GM12872 (cell line): ENCODE measurements at regions not wholly inside any gene's neighbourhood (a gene's known extent, or its start where the extent isn't known, plus 50 kb on each side); places are given as distances from the start of the nearest gene placed in this dataset.
A peak's percentile ranks its signal among the peaks of the same experiment; 100 is the strongest.

Experiments
- TF ChIP-seq, protein P1 (sequence below): IDR thresholded peaks from 3 replicates; pipeline ENCODE4 v1.5.1; 2011; ENCODE audit warnings: low read depth, mild to moderate bottlenecking, low read length, moderate library complexity; ENCODE audit not compliant: insufficient read depth

DNA sequence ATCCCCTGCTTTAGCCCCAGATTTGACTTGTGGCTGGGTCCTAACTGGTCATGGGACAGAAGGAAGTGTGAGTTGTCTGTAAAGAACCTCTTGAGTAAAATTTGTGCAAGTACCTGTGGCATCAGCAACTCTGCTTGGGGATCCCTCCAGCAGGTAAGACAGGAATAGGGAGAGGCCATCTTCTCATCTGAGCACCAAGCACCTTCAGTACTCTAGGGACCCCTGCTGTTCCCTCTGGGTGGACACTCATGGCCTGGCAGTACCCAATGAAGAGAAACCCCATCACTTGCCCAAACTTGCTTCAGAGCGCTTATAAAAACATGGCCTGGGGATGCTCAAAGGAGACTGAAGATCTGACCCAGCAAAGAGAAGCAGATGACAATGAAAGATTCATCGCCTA lies 297.8 kb downstream of the SP3 start:
- TF ChIP-seq, protein P1, sequence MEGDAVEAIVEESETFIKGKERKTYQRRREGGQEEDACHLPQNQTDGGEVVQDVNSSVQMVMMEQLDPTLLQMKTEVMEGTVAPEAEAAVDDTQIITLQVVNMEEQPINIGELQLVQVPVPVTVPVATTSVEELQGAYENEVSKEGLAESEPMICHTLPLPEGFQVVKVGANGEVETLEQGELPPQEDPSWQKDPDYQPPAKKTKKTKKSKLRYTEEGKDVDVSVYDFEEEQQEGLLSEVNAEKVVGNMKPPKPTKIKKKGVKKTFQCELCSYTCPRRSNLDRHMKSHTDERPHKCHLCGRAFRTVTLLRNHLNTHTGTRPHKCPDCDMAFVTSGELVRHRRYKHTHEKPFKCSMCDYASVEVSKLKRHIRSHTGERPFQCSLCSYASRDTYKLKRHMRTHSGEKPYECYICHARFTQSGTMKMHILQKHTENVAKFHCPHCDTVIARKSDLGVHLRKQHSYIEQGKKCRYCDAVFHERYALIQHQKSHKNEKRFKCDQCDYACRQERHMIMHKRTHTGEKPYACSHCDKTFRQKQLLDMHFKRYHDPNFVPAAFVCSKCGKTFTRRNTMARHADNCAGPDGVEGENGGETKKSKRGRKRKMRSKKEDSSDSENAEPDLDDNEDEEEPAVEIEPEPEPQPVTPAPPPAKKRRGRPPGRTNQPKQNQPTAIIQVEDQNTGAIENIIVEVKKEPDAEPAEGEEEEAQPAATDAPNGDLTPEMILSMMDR: 0 out of 3 replicates have a peak, but pooled peaks have one; percentile 5

DNA sequence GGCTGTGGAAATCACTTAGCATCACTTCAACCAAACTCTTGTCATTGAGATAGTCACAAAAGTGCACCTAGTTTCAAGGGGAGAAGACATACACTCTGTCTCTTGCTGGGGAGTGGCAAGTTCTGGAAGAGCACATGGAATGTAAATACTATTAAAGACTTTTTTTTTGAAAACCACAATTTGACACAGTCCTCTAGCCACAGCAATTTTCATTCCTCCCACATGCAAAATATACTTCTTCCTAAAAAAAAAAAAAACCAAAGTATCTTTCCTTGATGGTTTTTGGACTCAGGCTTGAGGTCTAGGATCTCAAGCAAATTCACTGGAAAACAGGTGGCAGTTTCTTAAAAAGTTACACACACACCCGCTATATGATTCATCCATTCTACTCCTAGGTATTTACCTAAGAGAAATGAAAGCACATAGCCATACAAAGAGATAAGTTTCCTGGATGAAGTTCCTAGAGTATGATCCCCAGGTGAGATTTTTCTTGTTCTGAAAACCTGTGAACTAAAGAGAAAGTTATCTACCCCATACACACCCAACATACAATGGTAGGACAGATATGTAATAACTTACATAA lies 295.8 kb downstream of the SP3 start:
- TF ChIP-seq, protein P1: no peak

DNA sequence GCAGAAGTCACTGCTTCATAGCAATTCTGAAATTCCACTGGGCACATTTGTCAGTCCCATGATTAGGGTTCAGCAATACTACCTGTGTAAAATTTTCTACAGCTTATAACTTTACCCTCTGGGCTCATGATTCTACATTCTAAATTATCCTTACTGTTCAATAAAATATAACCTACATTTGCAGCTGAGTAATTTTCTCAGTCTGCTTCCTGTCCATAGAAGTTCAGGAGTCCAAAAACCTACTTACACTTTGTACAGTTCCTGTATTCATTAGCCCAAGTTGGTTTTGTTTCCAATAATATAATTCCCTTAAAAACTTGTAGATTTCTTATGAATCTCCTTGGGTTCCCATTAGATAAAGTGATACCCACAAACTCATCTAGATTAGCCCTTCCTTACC lies 295.3 kb downstream of the SP3 start:
- TF ChIP-seq, protein P1: no peak

DNA sequence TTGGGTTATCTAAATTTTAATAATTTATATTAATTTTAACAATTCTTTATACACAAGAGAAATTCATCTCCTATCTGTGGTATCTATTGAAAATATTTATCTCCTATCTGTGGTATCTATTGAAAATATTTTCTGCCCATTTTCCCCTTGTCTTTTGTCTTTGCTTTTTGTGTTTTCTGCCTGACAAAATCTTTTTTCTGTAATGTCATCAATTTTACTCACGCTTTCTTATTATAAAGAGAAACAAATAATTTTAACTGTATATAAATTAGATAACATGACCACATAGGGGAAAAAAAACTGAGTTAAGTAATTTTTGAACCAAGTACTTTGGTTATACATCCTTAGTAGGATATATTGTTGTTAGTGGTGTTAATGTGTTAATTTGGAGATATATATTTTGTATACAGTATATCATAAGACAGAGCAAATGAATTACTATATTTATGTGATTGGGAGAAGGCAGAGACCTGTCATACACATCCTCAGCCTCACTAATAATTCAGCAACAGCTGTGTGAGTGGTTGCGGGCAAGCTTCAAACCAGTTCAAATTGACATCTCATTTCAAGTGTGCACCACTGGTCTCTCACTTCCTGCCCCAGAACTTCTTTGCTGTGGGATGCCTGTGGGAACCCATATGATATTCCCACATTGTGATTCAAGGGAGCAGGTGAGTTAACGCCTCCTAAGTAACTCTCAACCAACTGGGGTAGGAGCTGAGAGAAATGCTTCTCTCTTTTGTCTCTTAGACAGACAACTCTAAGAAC lies 292.4 kb downstream of the SP3 start:
- TF ChIP-seq, protein P1: no peak

DNA sequence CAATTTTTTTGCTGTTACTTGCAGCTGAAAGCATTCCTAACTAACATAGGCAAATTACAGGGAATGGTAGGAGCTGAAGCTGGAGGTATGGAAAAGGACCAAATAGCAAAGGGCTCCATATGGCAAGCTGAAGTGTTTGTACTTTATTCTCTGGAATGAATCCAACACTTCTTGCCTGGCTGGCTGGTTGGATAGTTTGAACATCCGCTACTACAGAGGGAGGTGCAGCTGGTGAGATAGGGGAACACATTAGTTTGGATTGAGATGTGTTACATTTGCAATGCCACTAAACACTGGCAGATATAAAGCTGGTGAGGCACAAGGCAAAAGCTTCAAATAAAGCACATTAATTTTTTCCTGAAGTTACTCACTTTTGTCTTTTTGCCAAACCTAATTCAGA lies 291.5 kb downstream of the SP3 start:
- TF ChIP-seq, protein P1: no peak

DNA sequence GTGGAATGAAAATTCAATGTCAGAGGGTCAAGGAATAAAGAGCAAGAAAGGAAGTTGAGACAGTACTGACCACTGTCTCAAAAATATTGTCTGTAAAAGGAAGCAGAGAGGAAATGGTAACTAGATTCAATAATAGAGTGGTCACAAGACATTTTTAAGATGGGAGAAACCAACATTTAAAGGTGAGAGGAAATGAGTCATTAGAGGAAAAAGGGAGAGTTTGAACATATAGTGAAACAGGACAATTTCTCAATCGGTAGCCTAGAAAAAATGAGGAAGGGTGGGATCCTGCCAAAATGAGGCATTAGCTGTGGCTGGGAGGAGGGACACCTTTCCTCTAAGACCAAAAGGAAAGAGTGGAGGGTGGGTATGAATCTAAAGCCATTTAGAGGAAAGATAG lies 288.5 kb downstream of the SP3 start:
- TF ChIP-seq, protein P1: no peak

DNA sequence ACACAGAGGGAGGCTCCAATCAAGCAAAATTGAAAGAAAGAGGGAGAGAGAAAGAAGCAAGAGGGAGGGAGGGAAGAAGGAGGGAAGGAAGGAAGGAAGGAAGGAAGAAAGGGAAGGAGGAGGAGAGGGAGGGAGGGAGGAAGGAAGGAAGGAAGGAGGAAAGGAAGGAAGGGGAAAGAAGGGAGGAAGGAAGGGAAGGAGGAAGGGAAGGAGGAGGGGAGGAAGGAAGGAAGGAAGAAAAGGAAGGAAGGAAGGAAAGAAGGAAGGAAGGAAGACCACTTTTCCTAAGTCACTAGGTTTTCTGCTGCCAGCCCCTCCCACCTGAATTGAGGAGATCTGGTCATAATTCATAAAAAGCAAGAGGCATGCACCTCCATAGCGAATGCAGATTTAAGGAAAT lies 287.0 kb downstream of the SP3 start:
- TF ChIP-seq, protein P1: no peak
